ENCODE measurements at regions not wholly inside any gene's neighbourhood (a gene's known extent, or its start where the extent isn't known, plus 50 kb on each side); places are given as distances from the start of the nearest gene placed in this dataset.
"Not testable (repeated sequence)": the region's sequence is repeated elsewhere in the genome, so short reads cannot be mapped to it uniquely, and the experiment has no call there.

GRCh38 chr14:84493779-84494178 is 1036.2 kb upstream of the FLRT2 start:
- no peak for TF ChIP-seq PAX5 (IDR thresholded peaks at IDR 0.05; ENCODE audit: insufficient read depth, low read length, severe bottlenecking)
- no peak for TF ChIP-seq TAF1 (IDR thresholded peaks at IDR 0.05; ENCODE audit: low read depth, low read length)
- no peak for TF ChIP-seq POU2F2 (IDR thresholded peaks at IDR 0.05; ENCODE audit: low read depth, low read length)
- TF ChIP-seq SPI1 (IDR thresholded peaks at IDR 0.05; ENCODE audit: low read depth, low read length): no peak
- TF ChIP-seq POLR2A (IDR thresholded peaks at IDR 0.05; ENCODE audit: low read depth, low read length): no peak
- no peak for TF ChIP-seq POLR2AphosphoS5 (IDR thresholded peaks at IDR 0.05; ENCODE audit: low read depth, low read length)
- FAIRE-seq (no peak), DNase-seq (ENCODE audit: insufficient read length, low spot score) (no peak)

- FAIRE-seq (no peak), DNase-seq (ENCODE audit: insufficient read length, low spot score) (no peak)
- TF ChIP-seq POU2F2 (IDR thresholded peaks at IDR 0.05; ENCODE audit: low read depth, low read length) (no peak), PAX5 (IDR thresholded peaks at IDR 0.05; ENCODE audit: insufficient read depth, low read length, severe bottlenecking) (no peak)
Observed at GRCh38 chr14:84496677-84497076, 1033.3 kb upstream of the FLRT2 start.

GRCh38 chr14:84512823-84513222 is 1017.1 kb upstream of the FLRT2 start:
- FAIRE-seq: not testable (repeated sequence)

GRCh38 chr14:84519836-84520235 is 1010.1 kb upstream of the FLRT2 start:
- no peak for DNase-seq (ENCODE audit: insufficient read length, low spot score)
- FAIRE-seq: no peak
- TF ChIP-seq POU2F2 (IDR thresholded peaks at IDR 0.05; ENCODE audit: low read depth, low read length) (no peak), TAF1 (IDR thresholded peaks at IDR 0.05; ENCODE audit: low read depth, low read length) (no peak), POLR2AphosphoS5 (IDR thresholded peaks at IDR 0.05; ENCODE audit: low read depth, low read length) (no peak), POLR2A (IDR thresholded peaks at IDR 0.05; ENCODE audit: low read depth, low read length) (no peak), SPI1 (IDR thresholded peaks at IDR 0.05; ENCODE audit: low read depth, low read length) (no peak), PAX5 (IDR thresholded peaks at IDR 0.05; ENCODE audit: insufficient read depth, low read length, severe bottlenecking) (no peak)

More at GRCh38 chr14:84512823-84513222, 1017.1 kb upstream of the FLRT2 start:
- not testable (repeated sequence) for DNase-seq (ENCODE audit: insufficient read length, low spot score)

- FAIRE-seq (no peak), DNase-seq (ENCODE audit: insufficient read length, low spot score) (no peak)
- TF ChIP-seq POLR2A (IDR thresholded peaks at IDR 0.05; ENCODE audit: low read depth, low read length) (no peak), TAF1 (IDR thresholded peaks at IDR 0.05; ENCODE audit: low read depth, low read length) (no peak), POU2F2 (IDR thresholded peaks at IDR 0.05; ENCODE audit: low read depth, low read length) (no peak), SPI1 (IDR thresholded peaks at IDR 0.05; ENCODE audit: low read depth, low read length) (no peak), POLR2AphosphoS5 (IDR thresholded peaks at IDR 0.05; ENCODE audit: low read depth, low read length) (no peak), PAX5 (IDR thresholded peaks at IDR 0.05; ENCODE audit: insufficient read depth, low read length, severe bottlenecking) (no peak)
Observed at GRCh38 chr14:84520711-84521338, 1009.1 kb upstream of the FLRT2 start.

GRCh38 chr14:84523746-84524145 is 1006.2 kb upstream of the FLRT2 start:
- DNase-seq (ENCODE audit: insufficient read length, low spot score) (no peak), FAIRE-seq (no peak)

GRCh38 chr14:84527706-84528105 is 1002.2 kb upstream of the FLRT2 start:
- DNase-seq (ENCODE audit: insufficient read length, low spot score) (no peak), FAIRE-seq (no peak)
- TF ChIP-seq SPI1 (IDR thresholded peaks at IDR 0.05; ENCODE audit: low read depth, low read length): no peak
- no peak for TF ChIP-seq POU2F2 (IDR thresholded peaks at IDR 0.05; ENCODE audit: low read depth, low read length)
- TF ChIP-seq TAF1 (IDR thresholded peaks at IDR 0.05; ENCODE audit: low read depth, low read length): no peak
- no peak for TF ChIP-seq POLR2AphosphoS5 (IDR thresholded peaks at IDR 0.05; ENCODE audit: low read depth, low read length)
- no peak for TF ChIP-seq POLR2A (IDR thresholded peaks at IDR 0.05; ENCODE audit: low read depth, low read length)
- TF ChIP-seq PAX5 (IDR thresholded peaks at IDR 0.05; ENCODE audit: insufficient read depth, low read length, severe bottlenecking): no peak

More at GRCh38 chr14:84523746-84524145, 1006.2 kb upstream of the FLRT2 start:
- TF ChIP-seq POLR2AphosphoS5 (IDR thresholded peaks at IDR 0.05; ENCODE audit: low read depth, low read length): no peak

- FAIRE-seq: no peak
- TF ChIP-seq PAX5 (IDR thresholded peaks at IDR 0.05; ENCODE audit: insufficient read depth, low read length, severe bottlenecking) (no peak), TAF1 (IDR thresholded peaks at IDR 0.05; ENCODE audit: low read depth, low read length) (no peak), POLR2A (IDR thresholded peaks at IDR 0.05; ENCODE audit: low read depth, low read length) (no peak), POU2F2 (IDR thresholded peaks at IDR 0.05; ENCODE audit: low read depth, low read length) (no peak), POLR2AphosphoS5 (IDR thresholded peaks at IDR 0.05; ENCODE audit: low read depth, low read length) (no peak), SPI1 (IDR thresholded peaks at IDR 0.05; ENCODE audit: low read depth, low read length) (no peak)
Observed at GRCh38 chr14:84532016-84532415, 997.9 kb upstream of the FLRT2 start.

GRCh38 chr14:84533181-84533725 is 996.7 kb upstream of the FLRT2 start:
- TF ChIP-seq POLR2AphosphoS5 (IDR thresholded peaks at IDR 0.05; ENCODE audit: low read depth, low read length) (no peak), POLR2A (IDR thresholded peaks at IDR 0.05; ENCODE audit: low read depth, low read length) (no peak), PAX5 (IDR thresholded peaks at IDR 0.05; ENCODE audit: insufficient read depth, low read length, severe bottlenecking) (no peak)
- FAIRE-seq: no peak

More at GRCh38 chr14:84532016-84532415, 997.9 kb upstream of the FLRT2 start:
- no peak for DNase-seq (ENCODE audit: insufficient read length, low spot score)

GRCh38 chr14:84533791-84534190 is 996.2 kb upstream of the FLRT2 start:
- TF ChIP-seq POU2F2 (IDR thresholded peaks at IDR 0.05; ENCODE audit: low read depth, low read length): no peak
- TF ChIP-seq SPI1 (IDR thresholded peaks at IDR 0.05; ENCODE audit: low read depth, low read length): no peak
- no peak for TF ChIP-seq POLR2AphosphoS5 (IDR thresholded peaks at IDR 0.05; ENCODE audit: low read depth, low read length)
- TF ChIP-seq PAX5 (IDR thresholded peaks at IDR 0.05; ENCODE audit: insufficient read depth, low read length, severe bottlenecking): no peak
- no peak for TF ChIP-seq TAF1 (IDR thresholded peaks at IDR 0.05; ENCODE audit: low read depth, low read length)
- no peak for TF ChIP-seq POLR2A (IDR thresholded peaks at IDR 0.05; ENCODE audit: low read depth, low read length)
- DNase-seq (ENCODE audit: insufficient read length, low spot score) (no peak), FAIRE-seq (no peak)

More at GRCh38 chr14:84533181-84533725, 996.7 kb upstream of the FLRT2 start:
- DNase-seq (ENCODE audit: insufficient read length, low spot score): no peak

Data from GM12891 (cell line).